ENCODE measurements at regions not wholly inside any gene's neighbourhood (a gene's known extent, or its start where the extent isn't known, plus 50 kb on each side); places are given as distances from the start of the nearest gene placed in this dataset.

- TF ChIP-seq, protein P1, sequence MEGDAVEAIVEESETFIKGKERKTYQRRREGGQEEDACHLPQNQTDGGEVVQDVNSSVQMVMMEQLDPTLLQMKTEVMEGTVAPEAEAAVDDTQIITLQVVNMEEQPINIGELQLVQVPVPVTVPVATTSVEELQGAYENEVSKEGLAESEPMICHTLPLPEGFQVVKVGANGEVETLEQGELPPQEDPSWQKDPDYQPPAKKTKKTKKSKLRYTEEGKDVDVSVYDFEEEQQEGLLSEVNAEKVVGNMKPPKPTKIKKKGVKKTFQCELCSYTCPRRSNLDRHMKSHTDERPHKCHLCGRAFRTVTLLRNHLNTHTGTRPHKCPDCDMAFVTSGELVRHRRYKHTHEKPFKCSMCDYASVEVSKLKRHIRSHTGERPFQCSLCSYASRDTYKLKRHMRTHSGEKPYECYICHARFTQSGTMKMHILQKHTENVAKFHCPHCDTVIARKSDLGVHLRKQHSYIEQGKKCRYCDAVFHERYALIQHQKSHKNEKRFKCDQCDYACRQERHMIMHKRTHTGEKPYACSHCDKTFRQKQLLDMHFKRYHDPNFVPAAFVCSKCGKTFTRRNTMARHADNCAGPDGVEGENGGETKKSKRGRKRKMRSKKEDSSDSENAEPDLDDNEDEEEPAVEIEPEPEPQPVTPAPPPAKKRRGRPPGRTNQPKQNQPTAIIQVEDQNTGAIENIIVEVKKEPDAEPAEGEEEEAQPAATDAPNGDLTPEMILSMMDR (IDR thresholded peaks at IDR 0.05), result no peak
- TF ChIP-seq POLR2A (IDR thresholded peaks at IDR 0.05), result no peak
Measured at GRCh38 chr2:67986258-67986657, 76.5 kb downstream of the C1D start.

Measured in adrenal gland (tissue), 5 donors.